Fibroblast of skin of back (primary cell): ENCODE measurements at regions not wholly inside any gene's neighbourhood (a gene's known extent, or its start where the extent isn't known, plus 50 kb on each side); places are given as distances from the start of the nearest gene placed in this dataset.

Experiments used
- DNase-seq: peaks from one replicate; pipeline ENCODE4 v3.0.0-alpha.2; 2013

DNA sequence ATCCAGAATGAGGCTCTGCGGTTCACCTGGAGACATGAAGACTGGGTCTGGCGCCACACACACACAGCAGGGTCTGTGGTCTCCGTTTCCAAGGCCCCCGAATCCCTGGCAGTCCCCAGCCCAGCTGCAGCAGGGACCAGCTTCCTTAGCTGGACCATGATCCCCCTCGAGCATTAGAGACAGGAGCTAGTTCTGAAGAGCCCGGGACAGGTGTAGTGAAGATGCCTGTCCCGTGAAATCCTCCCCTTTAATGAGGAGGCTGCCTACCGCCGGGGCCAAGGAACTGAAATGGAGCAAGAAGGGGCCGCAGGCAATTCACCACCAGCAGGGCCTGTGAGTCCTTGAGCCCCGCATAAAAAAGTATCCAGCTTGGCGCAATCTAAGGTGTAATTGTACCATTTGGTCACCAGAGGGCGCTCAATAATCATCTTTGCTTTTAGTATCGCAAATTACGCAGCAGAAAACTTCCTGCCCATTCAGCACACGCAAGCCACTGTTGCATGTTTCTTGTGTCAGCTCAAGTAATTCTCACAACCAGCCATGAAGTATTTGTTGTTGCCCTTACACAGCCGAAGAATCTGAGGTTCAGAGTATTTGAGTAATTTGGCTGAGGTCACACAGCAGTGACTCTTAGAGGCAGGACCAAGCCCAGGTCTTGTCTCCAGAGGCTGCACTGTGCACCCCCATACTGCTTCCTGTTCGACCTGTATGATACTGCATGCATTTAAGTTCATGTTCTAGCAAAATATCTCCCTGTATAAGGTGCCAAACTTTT, 54.3 kb upstream of the PPP2R5C start:
- DNase-seq = peak; percentile 77

DNA sequence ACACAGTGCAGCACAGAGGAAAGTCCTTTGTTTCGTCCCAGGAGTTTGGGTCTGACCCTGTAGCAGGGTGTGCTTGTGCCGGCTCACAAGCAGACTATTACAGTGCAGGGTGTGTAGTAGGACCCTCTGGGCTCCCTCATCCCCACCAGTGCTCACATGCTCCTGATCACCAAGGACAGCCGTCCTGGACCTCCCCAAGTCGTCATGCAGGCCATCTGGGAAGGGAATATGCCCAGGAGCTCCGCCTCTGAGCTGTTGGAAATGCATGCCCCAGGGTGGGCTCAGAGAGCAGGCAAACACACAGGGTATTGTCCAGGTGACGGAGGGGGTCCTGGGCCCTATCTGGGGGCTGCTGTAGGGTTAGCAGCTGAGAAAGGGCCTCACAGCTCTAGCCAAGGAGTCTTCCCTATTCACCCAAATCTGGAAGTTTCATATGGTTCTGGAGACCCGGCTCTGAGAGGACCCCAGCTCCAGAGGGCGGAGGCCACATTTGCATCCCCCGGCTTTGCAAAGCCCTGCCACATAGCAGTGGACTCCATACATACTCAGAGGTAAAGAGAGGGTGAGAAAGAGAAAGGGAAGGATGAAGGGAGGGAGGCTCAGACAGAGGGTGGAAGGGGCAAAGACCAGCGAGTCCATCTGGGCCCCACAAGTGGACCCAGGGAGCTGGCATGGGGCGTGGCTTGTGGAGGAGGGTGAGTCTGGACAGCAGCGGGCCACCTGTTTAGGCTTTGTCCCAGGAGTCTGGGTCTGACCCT, 53.5 kb upstream of the PPP2R5C start:
- no peak for DNase-seq

DNA sequence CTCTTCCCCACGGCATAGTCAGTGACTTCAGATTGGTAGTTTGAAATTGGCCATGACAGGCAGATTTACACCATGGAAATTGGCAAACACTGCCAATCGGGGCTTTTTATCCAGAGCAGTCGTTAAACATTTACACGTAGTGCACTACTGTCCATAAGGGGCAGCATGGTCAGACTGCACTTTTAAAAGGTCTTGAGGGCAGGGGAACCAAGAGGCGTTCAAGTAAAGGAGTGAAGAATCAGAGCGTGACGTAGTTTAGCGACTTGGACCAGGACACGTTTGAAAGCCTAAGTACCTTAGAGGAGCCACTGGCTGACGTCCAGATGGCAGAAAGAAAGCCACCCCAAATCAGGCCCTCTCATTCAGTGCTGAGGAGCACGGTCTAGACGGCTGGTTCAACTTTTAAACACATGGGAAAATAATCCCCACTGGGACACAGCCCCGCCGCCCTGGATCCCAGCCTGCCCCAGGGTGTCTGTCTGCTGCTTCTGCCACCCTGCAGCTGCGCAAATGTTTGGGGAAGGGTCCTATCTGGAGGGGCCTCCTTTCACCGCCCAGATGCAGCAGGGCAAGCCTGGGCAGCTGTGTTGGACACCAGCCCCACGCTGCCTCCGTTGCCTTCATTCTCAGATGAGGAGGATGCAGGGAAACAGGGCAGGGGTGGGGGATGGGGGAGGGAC, 52.5 kb upstream of the PPP2R5C start:
- no peak for DNase-seq

DNA sequence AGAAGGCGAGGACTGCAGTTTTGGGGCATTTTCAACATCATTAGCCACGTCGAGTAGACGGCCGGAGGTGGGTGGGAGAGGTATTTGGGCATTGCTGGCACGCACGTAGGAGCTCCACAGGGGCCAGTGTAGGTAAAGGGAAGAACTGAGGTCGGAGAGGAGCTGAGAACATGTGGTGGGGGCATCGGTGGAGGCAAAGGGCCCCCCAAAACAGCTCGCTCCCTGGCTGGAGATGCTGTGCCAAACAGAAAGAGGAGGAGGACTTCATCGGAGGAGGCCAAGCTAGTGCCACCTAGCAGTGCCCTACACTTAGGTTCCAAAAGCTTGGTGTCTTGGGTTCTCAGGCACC, 52.0 kb upstream of the PPP2R5C start:
- no peak for DNase-seq

DNA sequence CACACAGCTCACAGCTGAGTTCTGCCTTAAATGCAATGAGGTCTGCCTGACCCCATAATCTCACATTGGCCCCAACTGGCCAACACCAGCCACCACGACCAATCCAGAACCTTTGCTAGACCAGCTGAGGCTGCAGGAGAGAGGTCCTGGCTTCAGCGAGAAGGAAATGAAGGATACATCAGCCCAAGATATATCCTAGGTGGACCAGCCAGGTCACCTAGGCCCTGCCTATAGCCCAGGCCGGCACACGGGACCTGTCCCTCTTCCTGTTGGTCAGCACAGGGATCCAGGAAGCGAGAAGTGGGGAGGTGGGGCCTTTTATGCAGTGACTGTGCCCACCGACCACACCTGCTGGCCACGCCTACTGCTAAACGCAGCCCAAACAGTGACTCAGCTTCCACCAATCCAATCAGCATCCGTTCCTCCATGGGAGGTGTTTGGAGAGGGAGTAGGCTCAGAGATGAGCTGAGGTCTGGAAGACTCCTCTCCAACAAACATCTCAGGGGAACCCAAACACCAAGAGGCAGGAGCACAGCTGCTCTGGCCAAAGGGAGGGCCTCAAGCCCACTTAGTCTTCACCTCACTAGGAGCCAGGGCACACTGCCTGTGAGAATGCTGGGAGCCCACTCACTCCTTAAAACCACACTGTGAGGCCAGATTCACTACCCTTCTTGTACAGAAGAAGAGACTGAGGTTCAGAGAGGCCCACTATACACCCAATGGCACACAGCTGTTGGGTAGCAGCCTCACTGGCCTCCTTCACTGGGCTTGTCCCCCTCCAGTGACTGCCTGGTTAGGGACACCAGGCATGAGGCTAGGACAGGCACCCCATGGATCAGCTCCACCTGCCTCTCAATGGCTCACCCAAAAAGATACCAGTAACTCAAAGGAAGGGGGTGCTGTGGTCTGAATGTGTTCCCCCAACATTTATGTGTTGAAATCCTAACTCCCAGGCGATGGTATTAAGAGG, 51.3 kb upstream of the PPP2R5C start:
- no peak for DNase-seq

DNA sequence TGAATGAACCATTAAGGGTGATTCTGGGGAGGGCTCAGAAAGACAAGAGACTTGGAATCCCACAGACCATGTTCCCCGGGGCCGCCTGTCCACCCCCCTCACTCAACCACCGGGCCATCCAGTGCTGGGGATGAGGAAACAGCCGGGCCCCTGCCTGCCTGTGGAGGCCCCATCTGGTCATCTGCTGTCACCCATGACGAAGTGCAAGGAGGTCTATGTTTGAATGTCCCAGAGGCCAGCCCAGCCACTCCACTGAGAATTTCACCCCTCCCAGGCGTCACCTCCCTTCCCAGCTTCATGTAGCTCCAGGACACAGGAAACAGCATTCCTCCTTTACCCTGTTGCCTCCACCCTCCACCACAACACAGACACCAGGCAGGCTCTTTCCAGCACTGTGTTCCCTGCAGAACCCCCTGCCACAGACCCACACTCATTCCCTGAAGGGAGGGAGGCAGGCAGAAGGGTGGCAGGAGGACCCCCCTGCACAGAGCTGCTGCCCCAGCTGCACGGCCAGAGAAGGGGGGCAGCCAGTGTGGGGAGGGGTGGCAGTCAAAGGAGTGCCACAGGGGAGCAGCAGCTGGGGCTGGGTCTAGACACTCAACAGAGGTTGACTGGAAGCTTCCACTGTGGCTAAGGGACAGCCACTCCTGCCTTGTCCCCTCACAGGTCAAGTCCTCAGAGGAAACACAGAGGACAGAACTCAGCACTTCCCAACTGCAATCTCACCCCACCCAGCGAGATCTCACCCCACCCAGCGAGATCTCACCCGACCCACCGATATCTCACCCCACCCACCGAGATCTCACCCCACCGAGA, 50.3 kb upstream of the PPP2R5C start:
- no peak for DNase-seq
